HG03378 (cell line): ENCODE measurements at regions not wholly inside any gene's neighbourhood (a gene's known extent, or its start where the extent isn't known, plus 50 kb on each side); places are given as distances from the start of the nearest gene placed in this dataset.
A peak's percentile ranks its signal among the peaks of the same experiment; 100 is the strongest.
"Not testable (repeated sequence)": the region's sequence is repeated elsewhere in the genome, so short reads cannot be mapped to it uniquely, and the experiment has no call there.

Experiments
- ATAC-seq: cut with Tn5 transposase; IDR thresholded peaks from one replicate; pipeline ENCODE4 v1.9.1; 2021; ENCODE audit warnings: mild to moderate bottlenecking, moderate library complexity; ENCODE audit not compliant: unreplicated experiment

- ATAC-seq = no peak
Observed at GRCh38 chr4:118586357-118586790, 98.8 kb upstream of the METTL14 start.

- ATAC-seq = no peak
Observed at GRCh38 chr4:118587116-118587831, 97.9 kb upstream of the METTL14 start.

GRCh38 chr4:118587946-118588345, 97.2 kb upstream of the METTL14 start:
- no peak for ATAC-seq

GRCh38 chr4:118589471-118590055, 95.6 kb upstream of the METTL14 start:
- ATAC-seq = no peak

GRCh38 chr4:118591339-118592046, 93.7 kb upstream of the METTL14 start:
- ATAC-seq = peak; percentile 100

GRCh38 chr4:118592289-118592688, 92.9 kb upstream of the METTL14 start:
- not testable (repeated sequence) for ATAC-seq

- ATAC-seq = not testable (repeated sequence)
Observed at GRCh38 chr4:118595883-118596282, 89.3 kb upstream of the METTL14 start.

- ATAC-seq = not testable (repeated sequence)
Observed at GRCh38 chr4:118625097-118625496, 60.1 kb upstream of the METTL14 start.

- not testable (repeated sequence) for ATAC-seq
Observed at GRCh38 chr4:118629697-118630096, 55.5 kb upstream of the METTL14 start.

GRCh38 chr4:118630897-118631296, 54.3 kb upstream of the METTL14 start:
- ATAC-seq = not testable (repeated sequence)

- not testable (repeated sequence) for ATAC-seq
Observed at GRCh38 chr4:118631321-118632050, 53.7 kb upstream of the METTL14 start.

- ATAC-seq = not testable (repeated sequence)
Observed at GRCh38 chr4:118633476-118633875, 51.7 kb upstream of the METTL14 start.

- not testable (repeated sequence) for ATAC-seq
Observed at GRCh38 chr4:118634126-118634875, 50.9 kb upstream of the METTL14 start.
